ENCODE measurements at regions not wholly inside any gene's neighbourhood (a gene's known extent, or its start where the extent isn't known, plus 50 kb on each side); places are given as distances from the start of the nearest gene placed in this dataset.

- H3K27ac ChIP-seq (ENCODE audit: low read length), result no peak overlapping the region
- no peaks in the 10 kb centered on the region for H3F3A ChIP-seq (ENCODE audit: low read length, unreplicated experiment)
- no peak overlapping the region for H3K4me2 ChIP-seq (ENCODE audit: low read length)
- intact Hi-C loops (cut with micrococcal nuclease), result no loop called here
- DNase-seq (no peak), ATAC-seq (no peak)
- H3K9ac ChIP-seq (ENCODE audit: low read length), result no peak overlapping the region
- CTCF ChIA-PET, result no interaction called here
- H3K27me3 ChIP-seq (ENCODE audit: low read length), result peaks cover 60% of the 10 kb centered on the region
- no peaks in the 10 kb centered on the region for H3K79me2 ChIP-seq (ENCODE audit: low read length)
- H2AFZ ChIP-seq (ENCODE audit: low read length), result no peak overlapping the region
- H4K20me1 ChIP-seq (ENCODE audit: low read length), result no peaks in the 10 kb centered on the region
- peaks cover 4% of the 10 kb centered on the region; the same call in 1 of the 2 replicates for H3K4me1 ChIP-seq (ENCODE audit: insufficient read depth, low read length)
- no peaks in the 10 kb centered on the region for H3K36me3 ChIP-seq (ENCODE audit: low read depth, low read length)
- BruUV-seq (replicated peaks), result no TSS peak
- TF ChIP-seq EZH2phosphoT487 (IDR thresholded peaks at IDR 0.05; ENCODE audit: borderline replicate concordance, low read length) (no peak), CTCF (conservative IDR thresholded peaks at IDR 0.05; ENCODE audit: low read depth, low read length) (no peak), EZH2 (IDR thresholded peaks at IDR 0.05; ENCODE audit: low read length, unreplicated experiment) (no peak)
- H3K4me3 ChIP-seq (ENCODE audit: low read length), result no peak overlapping the region
- H3K9me2 ChIP-seq (replicated peaks; ENCODE audit: low read length), result no peaks in the 10 kb centered on the region
- POLR2A ChIA-PET (ENCODE audit: unreplicated experiment), result no interaction called here
- no peaks in the 10 kb centered on the region for H3K9me3 ChIP-seq (ENCODE audit: low read length)
Observed at GRCh38 chr17:73791121-73791520, 146.9 kb upstream of the SDK2 start.

GRCh38 chr17:73791631-73792030 lies 147.4 kb upstream of the SDK2 start:
- ChIA-PET POLR2A (ENCODE audit: unreplicated experiment) (no interaction called here), CTCF (no interaction called here)
- Histone ChIP-seq H3K9me3 (ENCODE audit: low read length) (no peaks in the 10 kb centered on the region), H3K27me3 (ENCODE audit: low read length) (peaks cover 55% of the 10 kb centered on the region), H2AFZ (ENCODE audit: low read length) (no peak overlapping the region), H3K4me1 (ENCODE audit: insufficient read depth, low read length) (peaks cover 3% of the 10 kb centered on the region), H3K9me2 (replicated peaks; ENCODE audit: low read length) (no peaks in the 10 kb centered on the region), H3K4me2 (ENCODE audit: low read length) (no peak overlapping the region), H3K36me3 (ENCODE audit: low read depth, low read length) (no peaks in the 10 kb centered on the region), H3K27ac (ENCODE audit: low read length) (no peak overlapping the region), H3K4me3 (ENCODE audit: low read length) (no peak overlapping the region), H4K20me1 (ENCODE audit: low read length) (no peaks in the 10 kb centered on the region), H3K79me2 (ENCODE audit: low read length) (no peaks in the 10 kb centered on the region), H3K9ac (ENCODE audit: low read length) (no peak overlapping the region), H3F3A (ENCODE audit: low read length, unreplicated experiment) (no peaks in the 10 kb centered on the region)
- no TSS peak for BruUV-seq (replicated peaks)
- DNase-seq (no peak), ATAC-seq (no peak)
- intact Hi-C loops (cut with micrococcal nuclease), result no loop called here
- no peak for TF ChIP-seq EZH2 (IDR thresholded peaks at IDR 0.05; ENCODE audit: low read length, unreplicated experiment)
- TF ChIP-seq CTCF (conservative IDR thresholded peaks at IDR 0.05; ENCODE audit: low read depth, low read length), result no peak
- no peak for TF ChIP-seq EZH2phosphoT487 (IDR thresholded peaks at IDR 0.05; ENCODE audit: borderline replicate concordance, low read length)

GRCh38 chr17:73792994-73793393 lies 148.7 kb upstream of the SDK2 start:
- Histone ChIP-seq H3K36me3 (ENCODE audit: low read depth, low read length) (no peaks in the 10 kb centered on the region), H3K9me3 (ENCODE audit: low read length) (no peaks in the 10 kb centered on the region), H3K4me1 (ENCODE audit: insufficient read depth, low read length) (peaks cover 17% of the 10 kb centered on the region), H3K27me3 (ENCODE audit: low read length) (peaks cover 44% of the 10 kb centered on the region), H3K4me2 (ENCODE audit: low read length) (no peak overlapping the region), H3F3A (ENCODE audit: low read length, unreplicated experiment) (no peaks in the 10 kb centered on the region), H3K4me3 (ENCODE audit: low read length) (no peak overlapping the region), H2AFZ (ENCODE audit: low read length) (no peak overlapping the region), H3K79me2 (ENCODE audit: low read length) (no peaks in the 10 kb centered on the region), H3K9ac (ENCODE audit: low read length) (no peak overlapping the region), H3K27ac (ENCODE audit: low read length) (no peak overlapping the region), H3K9me2 (replicated peaks; ENCODE audit: low read length) (no peaks in the 10 kb centered on the region), H4K20me1 (ENCODE audit: low read length) (no peaks in the 10 kb centered on the region; the same call in 1 of the 2 replicates)
- no peak for DNase-seq
- ChIA-PET POLR2A (ENCODE audit: unreplicated experiment) (no interaction called here), CTCF (no interaction called here)
- TF ChIP-seq EZH2phosphoT487 (IDR thresholded peaks at IDR 0.05; ENCODE audit: borderline replicate concordance, low read length), result no peak
- BruUV-seq (replicated peaks), result no TSS peak
- ATAC-seq, result no peak
- intact Hi-C loops (cut with micrococcal nuclease), result no loop called here

Measured in PC-3 (cell line).